ENCODE measurements at regions not wholly inside any gene's neighbourhood (a gene's known extent, or its start where the extent isn't known, plus 50 kb on each side); places are given as distances from the start of the nearest gene placed in this dataset.

DNA sequence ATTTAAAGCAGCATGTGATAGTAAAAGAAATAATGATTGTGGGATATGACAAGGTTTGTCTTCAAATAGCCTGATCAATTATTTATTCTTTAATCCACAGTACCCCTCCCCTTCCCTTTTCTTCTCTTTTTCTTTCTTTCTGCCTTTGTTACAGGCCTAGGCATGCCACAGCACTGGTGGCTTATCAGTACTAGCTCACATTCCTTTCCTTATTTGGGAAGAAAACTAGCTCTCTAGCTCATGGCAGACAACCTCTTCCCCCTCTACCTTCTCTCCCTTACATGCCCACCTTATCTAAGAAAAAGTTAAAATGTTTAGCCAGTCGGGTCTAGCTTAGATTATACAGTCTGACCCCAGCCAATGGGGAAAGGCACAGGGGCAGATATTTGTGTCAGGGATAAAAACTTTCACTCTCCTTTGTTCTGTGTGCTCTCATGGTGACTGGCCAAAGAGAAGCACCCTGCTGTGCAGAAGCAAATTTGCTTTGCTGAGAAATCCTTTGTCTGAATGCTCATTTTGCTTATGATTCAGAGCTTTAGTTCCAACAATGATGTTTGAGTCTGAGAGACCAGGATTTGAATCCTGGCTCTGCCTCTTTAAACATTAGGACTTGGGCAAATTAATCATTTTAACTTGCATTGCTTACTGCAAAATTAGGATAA, 75.8 kb upstream of the CDH12 start:
- no peak overlapping the region for H3K4me3 ChIP-seq
- no peak for ATAC-seq (ENCODE audit: low FRiP score in 2 of 2)
- H3K27ac ChIP-seq = no peak overlapping the region
- DNase-seq = no peak
- no peaks in the 10 kb centered on the region for H3K36me3 ChIP-seq
- H3K27me3 ChIP-seq = no peaks in the 10 kb centered on the region
- H3K4me1 ChIP-seq = no peaks in the 10 kb centered on the region
- no peaks in the 10 kb centered on the region for H3K9me3 ChIP-seq
- TF ChIP-seq POLR2AphosphoS5 (IDR thresholded peaks at IDR 0.05) (no peak), EP300 (IDR thresholded peaks at IDR 0.05) (no peak), POLR2A (IDR thresholded peaks at IDR 0.05) (no peak)
- TF ChIP-seq, protein P1, sequence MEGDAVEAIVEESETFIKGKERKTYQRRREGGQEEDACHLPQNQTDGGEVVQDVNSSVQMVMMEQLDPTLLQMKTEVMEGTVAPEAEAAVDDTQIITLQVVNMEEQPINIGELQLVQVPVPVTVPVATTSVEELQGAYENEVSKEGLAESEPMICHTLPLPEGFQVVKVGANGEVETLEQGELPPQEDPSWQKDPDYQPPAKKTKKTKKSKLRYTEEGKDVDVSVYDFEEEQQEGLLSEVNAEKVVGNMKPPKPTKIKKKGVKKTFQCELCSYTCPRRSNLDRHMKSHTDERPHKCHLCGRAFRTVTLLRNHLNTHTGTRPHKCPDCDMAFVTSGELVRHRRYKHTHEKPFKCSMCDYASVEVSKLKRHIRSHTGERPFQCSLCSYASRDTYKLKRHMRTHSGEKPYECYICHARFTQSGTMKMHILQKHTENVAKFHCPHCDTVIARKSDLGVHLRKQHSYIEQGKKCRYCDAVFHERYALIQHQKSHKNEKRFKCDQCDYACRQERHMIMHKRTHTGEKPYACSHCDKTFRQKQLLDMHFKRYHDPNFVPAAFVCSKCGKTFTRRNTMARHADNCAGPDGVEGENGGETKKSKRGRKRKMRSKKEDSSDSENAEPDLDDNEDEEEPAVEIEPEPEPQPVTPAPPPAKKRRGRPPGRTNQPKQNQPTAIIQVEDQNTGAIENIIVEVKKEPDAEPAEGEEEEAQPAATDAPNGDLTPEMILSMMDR (IDR thresholded peaks at IDR 0.05) = no peak
- 35% methylated on average over 1 of the region's 1 CpG for WGBS, 2 donors

DNA sequence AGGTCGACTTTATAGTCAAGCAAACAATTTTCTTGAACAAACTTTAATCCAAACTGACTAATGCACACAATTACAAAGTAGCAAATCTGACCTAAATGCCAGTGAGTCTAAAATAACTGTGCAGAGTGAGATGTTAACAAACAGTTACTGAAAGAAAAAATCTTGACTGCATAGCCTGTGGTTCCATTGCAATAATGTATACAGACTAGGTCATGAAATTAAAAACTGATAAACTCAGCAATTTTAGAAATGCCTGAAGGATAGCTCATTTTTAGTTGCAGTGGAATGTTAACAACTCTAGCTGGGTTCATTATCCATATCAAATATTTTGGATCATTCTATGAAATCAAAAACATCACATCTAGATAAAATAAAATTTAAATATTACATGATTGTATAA, 73.4 kb upstream of the CDH12 start:
- Histone ChIP-seq H3K27ac (no peak overlapping the region), H3K9me3 (no peaks in the 10 kb centered on the region), H3K4me1 (no peaks in the 10 kb centered on the region), H3K27me3 (no peaks in the 10 kb centered on the region), H3K4me3 (no peak overlapping the region), H3K36me3 (no peaks in the 10 kb centered on the region)
- TF ChIP-seq POLR2AphosphoS5 (IDR thresholded peaks at IDR 0.05) (no peak), POLR2A (IDR thresholded peaks at IDR 0.05) (no peak), EP300 (IDR thresholded peaks at IDR 0.05) (no peak)
- TF ChIP-seq, protein P1 (IDR thresholded peaks at IDR 0.05) = no peak
- DNase-seq = no peak
- no peak for ATAC-seq (ENCODE audit: low FRiP score in 2 of 2)
- WGBS, 2 donors = 43 to 44% methylated on average over 1 of the region's 1 CpG

DNA sequence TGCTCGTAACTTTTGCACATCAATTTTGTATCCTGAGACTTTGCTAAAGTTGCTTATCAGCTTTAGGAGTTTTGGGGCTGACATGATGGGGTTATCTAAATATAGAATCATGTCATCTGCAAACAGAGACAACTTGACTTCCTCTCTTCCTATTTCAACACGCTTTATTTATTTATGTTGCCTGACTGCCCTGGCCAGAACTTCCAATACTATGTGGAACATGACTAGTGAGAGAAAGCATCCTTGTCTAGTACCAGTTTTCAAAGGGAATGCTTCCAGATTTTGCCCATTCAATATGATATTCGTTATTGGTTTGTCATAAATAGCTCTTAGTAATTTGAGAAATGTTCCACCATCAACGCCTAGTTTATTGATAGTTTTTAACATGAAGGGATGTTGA, 65.4 kb upstream of the CDH12 start:
- DNase-seq (no peak), ATAC-seq (ENCODE audit: low FRiP score in 2 of 2) (no peak)
- H3K4me1 ChIP-seq = no peaks in the 10 kb centered on the region
- no peak overlapping the region for H3K4me3 ChIP-seq
- H3K9me3 ChIP-seq = no peaks in the 10 kb centered on the region
- WGBS, 2 donors = 60 to 64% methylated on average over 4 of the region's 4 CpGs
- no peaks in the 10 kb centered on the region for H3K27me3 ChIP-seq
- no peaks in the 10 kb centered on the region for H3K36me3 ChIP-seq
- no peak overlapping the region for H3K27ac ChIP-seq
- no peak for TF ChIP-seq POLR2AphosphoS5 (IDR thresholded peaks at IDR 0.05)
- TF ChIP-seq, protein P1 (IDR thresholded peaks at IDR 0.05) = no peak
- no peak for TF ChIP-seq POLR2A (IDR thresholded peaks at IDR 0.05)
- no peak for TF ChIP-seq EP300 (IDR thresholded peaks at IDR 0.05)

DNA sequence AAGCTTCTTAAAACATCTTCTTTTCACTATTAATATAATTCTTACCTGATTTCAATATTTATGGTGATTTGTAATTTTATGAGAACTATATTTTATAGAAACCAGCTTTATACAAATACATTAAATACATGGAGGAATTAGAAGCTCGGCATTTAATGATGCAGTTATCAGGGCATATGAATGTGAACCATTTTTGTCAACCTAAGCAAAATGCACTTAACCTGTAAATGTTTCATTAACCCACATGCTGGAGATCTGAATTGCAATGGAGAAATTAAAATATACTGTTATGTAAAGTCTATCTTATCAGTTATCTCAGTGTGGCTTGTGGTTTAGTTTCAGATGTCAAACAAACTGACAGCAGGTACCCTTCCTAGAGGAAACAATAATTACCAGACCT, 63.2 kb upstream of the CDH12 start:
- Histone ChIP-seq H3K9me3 (no peaks in the 10 kb centered on the region), H3K4me1 (no peaks in the 10 kb centered on the region), H3K36me3 (no peaks in the 10 kb centered on the region), H3K27ac (no peak overlapping the region), H3K27me3 (no peaks in the 10 kb centered on the region), H3K4me3 (no peak overlapping the region)
- TF ChIP-seq, protein P1 (IDR thresholded peaks at IDR 0.05) = no peak
- TF ChIP-seq POLR2A (IDR thresholded peaks at IDR 0.05) (no peak), EP300 (IDR thresholded peaks at IDR 0.05) (no peak), POLR2AphosphoS5 (IDR thresholded peaks at IDR 0.05) (no peak)
- ATAC-seq (ENCODE audit: low FRiP score in 2 of 2) = no peak
- WGBS, 2 donors = 68 to 81% methylated on average over 1 of the region's 1 CpG
- no peak for DNase-seq

DNA sequence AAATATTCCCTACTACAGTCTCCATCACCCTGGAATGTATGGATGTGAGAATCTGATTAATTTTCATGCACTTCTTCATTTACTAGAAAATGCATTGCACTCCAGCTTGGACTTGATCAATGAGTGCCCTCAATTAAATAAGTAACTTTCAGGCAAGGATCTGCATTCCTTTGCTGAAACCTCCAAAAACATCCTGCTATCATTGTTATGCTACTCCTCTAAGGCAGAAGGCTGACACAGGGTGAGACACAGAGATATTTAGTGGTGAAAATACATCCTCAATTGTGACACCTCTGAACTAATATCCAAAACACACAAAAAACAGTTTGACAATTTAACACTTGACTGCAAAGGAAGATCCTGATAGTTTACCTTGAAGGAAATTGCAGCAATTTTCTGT, 57.9 kb upstream of the CDH12 start:
- Histone ChIP-seq H3K27ac (no peak overlapping the region), H3K4me1 (no peaks in the 10 kb centered on the region)

More for the DNA sequence above, 57.9 kb upstream of the CDH12 start:
- ATAC-seq (ENCODE audit: low FRiP score in 2 of 2) (no peak), DNase-seq (no peak)
- Histone ChIP-seq H3K36me3 (no peaks in the 10 kb centered on the region), H3K27me3 (no peaks in the 10 kb centered on the region), H3K4me3 (no peak overlapping the region), H3K9me3 (no peaks in the 10 kb centered on the region)
- TF ChIP-seq, protein P1 (IDR thresholded peaks at IDR 0.05) = no peak
- TF ChIP-seq POLR2AphosphoS5 (IDR thresholded peaks at IDR 0.05) = no peak
- TF ChIP-seq EP300 (IDR thresholded peaks at IDR 0.05) = no peak
- TF ChIP-seq POLR2A (IDR thresholded peaks at IDR 0.05) = no peak
